ENCODE measurements at regions not wholly inside any gene's neighbourhood (a gene's known extent, or its start where the extent isn't known, plus 50 kb on each side); places are given as distances from the start of the nearest gene placed in this dataset.
A peak's percentile ranks its signal among the peaks of the same experiment; 100 is the strongest.
"Not testable (repeated sequence)": the region's sequence is repeated elsewhere in the genome, so short reads cannot be mapped to it uniquely, and the experiment has no call there.

DNA sequence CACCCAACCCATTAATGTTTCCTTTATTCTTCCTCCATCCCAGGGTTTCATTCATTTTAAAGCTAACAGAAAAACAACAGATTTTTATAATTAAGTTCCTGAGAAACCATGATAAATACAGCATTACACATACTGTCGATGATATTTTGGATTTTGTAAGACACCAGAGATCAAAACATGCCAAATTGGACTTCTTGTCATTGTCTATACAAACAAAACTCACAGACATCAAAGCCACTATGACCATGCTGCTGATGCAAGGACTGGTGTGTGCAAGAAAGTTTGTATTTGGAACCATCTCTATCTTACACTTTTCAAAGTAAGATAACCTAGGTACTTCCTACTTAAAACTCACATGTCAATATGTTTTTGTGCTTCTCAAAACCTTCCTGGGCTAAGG, 294.0 kb upstream of the UGT8 start:
- no peak for DNase-seq

GRCh38 chr4:114306946-114307345, 291.7 kb upstream of the UGT8 start:
- no peak for DNase-seq

- DNase-seq, result no peak
Measured at GRCh38 chr4:114310296-114310925, 288.2 kb upstream of the UGT8 start.

- no peak for DNase-seq
Measured at GRCh38 chr4:114311787-114312186, 286.8 kb upstream of the UGT8 start.

- peak; percentile 30 for DNase-seq
Measured at GRCh38 chr4:114312338-114312737, 286.3 kb upstream of the UGT8 start.

DNA sequence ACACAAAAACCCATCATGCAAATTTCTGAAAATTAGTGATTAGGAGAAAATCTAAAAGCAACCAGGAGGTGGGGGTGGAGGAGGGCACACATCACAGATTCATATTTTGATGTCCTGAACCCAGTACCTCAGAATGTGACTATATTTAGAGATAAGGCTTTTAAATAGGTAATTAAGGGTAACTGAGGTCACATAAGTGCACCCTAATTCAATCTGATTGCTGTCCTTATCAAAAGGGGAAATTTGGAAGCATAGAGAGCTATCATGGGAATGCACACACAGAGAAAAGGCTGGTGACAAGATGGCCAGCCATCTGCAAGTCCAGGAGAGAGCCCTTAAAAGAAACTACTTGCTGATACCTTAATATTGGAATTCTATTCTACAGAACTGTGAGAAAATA, 281.8 kb upstream of the UGT8 start:
- DNase-seq, result no peak

GRCh38 chr4:114317564-114317963, 281.0 kb upstream of the UGT8 start:
- DNase-seq, result no peak

DNA sequence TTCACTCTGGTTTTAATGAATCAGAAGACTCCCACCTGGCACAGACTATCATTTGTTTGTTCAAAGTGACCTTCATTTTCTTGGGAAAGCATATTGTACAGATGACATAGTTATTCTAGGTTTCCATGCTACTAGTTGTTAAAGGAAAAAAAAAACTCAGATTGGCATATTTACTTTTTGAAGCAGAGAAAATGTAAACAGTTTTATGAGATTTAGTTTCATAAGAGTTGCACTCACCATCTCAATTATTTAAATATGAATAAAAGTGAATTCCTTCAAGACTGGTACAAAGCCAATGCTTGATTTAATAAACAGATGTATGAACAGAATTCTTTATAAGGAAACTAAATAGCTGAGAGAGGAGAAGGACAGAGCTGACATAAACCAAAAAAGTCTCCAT, 280.3 kb upstream of the UGT8 start:
- DNase-seq, result no peak

GRCh38 chr4:114320126-114320525, 278.5 kb upstream of the UGT8 start:
- no peak for DNase-seq

- DNase-seq, result no peak
Measured at GRCh38 chr4:114321366-114321765, 277.2 kb upstream of the UGT8 start.

DNA sequence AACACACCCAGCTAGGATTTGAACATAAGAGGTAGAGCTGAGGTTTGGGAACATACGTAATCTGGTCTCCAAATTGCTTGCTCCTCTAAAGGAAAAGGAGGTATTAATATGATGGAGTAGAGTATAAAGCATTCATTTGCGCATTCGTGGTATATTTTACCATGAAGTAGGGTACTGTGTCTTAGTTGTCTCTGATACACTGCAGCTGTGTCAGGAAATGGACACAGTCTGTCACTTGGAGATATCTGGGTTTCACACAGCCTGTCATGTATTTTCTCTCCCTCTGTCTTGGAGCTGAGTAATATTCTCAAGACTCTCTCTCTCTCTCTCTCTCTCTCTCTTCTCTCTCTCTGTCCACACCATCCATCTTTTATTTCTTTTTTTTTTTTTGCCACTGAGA, 274.8 kb upstream of the UGT8 start:
- no peak for DNase-seq

GRCh38 chr4:114326358-114326757, 272.2 kb upstream of the UGT8 start:
- no peak for DNase-seq

GRCh38 chr4:114332119-114332518, 266.5 kb upstream of the UGT8 start:
- DNase-seq, result no peak

DNA sequence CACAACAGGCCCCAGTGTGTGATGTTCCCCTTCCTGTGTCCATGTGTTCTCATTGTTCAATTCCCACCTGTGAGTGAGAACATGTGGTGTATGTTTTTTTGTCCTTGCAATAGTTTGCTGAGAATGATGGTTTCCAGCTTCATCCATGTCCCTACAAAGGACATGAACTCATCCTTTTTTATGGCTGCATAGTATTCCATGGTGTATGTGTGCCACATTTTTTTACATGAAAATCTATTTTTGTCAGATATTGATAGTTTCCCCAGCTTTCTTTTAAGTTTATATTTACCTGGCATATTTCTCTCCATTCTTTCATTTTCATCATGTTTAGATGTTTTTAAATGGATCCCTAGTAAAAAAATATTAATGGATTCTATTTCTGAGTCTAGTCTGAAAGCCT, 264.2 kb upstream of the UGT8 start:
- not testable (repeated sequence) for DNase-seq

GRCh38 chr4:114334884-114335330, 263.7 kb upstream of the UGT8 start:
- no peak for DNase-seq

DNA sequence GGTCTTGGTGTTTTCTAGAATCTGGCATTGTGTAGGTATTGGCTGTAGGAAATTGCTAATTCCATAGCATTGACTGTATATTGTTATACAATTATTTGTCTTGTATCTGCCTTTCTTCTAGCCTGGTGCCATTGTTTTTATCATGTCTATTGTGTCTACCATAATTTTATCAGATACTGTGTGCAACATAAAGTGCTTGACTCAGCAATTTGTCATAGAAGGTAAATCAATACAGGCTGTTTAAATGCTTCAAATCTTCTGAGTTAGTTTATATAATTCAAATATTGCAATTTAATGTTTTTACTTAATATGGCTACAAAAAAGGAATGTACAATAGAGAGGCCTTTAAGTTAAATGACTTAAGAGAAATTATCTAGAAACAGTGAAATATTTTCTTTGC, 263.3 kb upstream of the UGT8 start:
- no peak for DNase-seq

DNA sequence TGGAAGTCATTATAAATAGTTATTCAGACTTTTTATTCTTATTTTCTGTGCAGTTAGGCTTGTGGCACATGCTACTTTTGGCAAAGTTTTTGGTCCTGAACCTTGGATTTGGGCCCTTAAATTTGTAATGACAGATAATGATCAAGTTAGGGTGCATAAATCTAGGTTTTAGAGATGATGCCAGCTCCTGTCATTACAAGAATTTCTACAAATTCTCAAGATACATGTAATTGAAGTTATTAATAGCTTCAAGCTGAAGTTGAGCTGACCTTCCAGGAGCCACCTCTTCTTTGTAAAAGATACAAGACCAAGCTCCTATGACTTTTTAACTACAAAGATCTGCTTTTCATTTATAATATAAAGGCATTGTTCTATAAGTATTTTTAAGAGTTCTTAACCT, 255.6 kb upstream of the UGT8 start:
- no peak for DNase-seq

GRCh38 chr4:114349543-114350175, 248.9 kb upstream of the UGT8 start:
- DNase-seq, result no peak

- no peak for DNase-seq
Measured at GRCh38 chr4:114358901-114359300, 239.7 kb upstream of the UGT8 start.

- no peak for DNase-seq
Measured at GRCh38 chr4:114361249-114361648, 237.4 kb upstream of the UGT8 start.

GRCh38 chr4:114364857-114365256, 233.8 kb upstream of the UGT8 start:
- no peak for DNase-seq

DNA sequence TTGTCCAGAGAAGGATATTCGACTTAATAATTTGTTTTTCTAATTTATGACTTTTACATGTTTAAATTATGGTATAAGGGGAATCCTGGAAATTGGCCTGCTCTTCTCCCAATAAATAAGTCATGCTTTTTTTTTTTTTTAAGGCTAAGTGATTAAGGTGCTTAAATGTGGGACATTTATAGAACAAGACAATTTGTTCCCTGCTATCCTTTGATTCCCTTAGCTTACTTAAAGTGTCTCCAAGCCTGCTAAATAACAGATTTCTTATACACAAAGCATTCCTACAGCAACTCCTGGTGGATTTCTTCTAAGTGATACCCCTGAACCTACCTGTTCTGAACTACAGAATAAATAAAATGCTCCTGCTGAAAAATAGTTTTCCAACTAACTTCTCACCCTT, 233.0 kb upstream of the UGT8 start:
- no peak for DNase-seq

DNA sequence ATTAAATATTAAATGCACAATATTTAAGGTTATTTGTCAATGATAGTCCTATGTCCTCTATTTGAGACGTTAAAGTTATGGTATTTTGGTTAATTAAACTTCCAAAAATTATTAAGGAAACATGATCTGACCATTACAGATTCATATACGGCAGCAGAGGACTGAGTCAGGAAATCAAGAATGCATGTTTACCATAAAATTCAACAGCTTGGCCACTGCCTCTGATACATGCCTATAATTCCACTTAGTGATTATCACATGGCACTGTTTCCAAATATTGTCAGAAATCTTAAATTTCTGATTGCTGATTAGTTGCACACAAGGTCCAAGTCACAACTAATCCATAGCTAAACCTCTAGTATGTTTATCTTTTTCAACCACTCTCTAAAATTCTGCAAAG, 232.2 kb upstream of the UGT8 start:
- no peak for DNase-seq

DNA sequence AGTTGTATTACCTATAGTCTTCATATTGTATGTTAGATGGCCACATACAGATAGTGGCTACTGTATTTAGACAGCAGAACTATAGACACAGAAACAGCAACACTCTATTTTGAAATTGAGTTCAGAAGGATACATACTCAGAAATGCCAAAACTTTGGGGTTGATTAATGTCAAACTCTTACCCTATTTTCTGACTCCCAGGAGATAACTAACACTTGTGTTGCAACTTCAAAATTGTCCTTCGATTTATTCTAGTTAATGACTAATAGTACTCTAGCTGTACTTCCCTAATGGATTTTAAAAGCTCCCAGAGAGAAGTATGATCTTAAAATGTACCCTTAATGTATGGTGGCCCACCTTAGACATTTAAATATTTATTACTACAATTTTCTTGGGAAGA, 229.9 kb upstream of the UGT8 start:
- DNase-seq, result no peak

GRCh38 chr4:114373508-114373907, 225.1 kb upstream of the UGT8 start:
- DNase-seq, result no peak
